ENCODE measurements at regions not wholly inside any gene's neighbourhood (a gene's known extent, or its start where the extent isn't known, plus 50 kb on each side); places are given as distances from the start of the nearest gene placed in this dataset.

DNA sequence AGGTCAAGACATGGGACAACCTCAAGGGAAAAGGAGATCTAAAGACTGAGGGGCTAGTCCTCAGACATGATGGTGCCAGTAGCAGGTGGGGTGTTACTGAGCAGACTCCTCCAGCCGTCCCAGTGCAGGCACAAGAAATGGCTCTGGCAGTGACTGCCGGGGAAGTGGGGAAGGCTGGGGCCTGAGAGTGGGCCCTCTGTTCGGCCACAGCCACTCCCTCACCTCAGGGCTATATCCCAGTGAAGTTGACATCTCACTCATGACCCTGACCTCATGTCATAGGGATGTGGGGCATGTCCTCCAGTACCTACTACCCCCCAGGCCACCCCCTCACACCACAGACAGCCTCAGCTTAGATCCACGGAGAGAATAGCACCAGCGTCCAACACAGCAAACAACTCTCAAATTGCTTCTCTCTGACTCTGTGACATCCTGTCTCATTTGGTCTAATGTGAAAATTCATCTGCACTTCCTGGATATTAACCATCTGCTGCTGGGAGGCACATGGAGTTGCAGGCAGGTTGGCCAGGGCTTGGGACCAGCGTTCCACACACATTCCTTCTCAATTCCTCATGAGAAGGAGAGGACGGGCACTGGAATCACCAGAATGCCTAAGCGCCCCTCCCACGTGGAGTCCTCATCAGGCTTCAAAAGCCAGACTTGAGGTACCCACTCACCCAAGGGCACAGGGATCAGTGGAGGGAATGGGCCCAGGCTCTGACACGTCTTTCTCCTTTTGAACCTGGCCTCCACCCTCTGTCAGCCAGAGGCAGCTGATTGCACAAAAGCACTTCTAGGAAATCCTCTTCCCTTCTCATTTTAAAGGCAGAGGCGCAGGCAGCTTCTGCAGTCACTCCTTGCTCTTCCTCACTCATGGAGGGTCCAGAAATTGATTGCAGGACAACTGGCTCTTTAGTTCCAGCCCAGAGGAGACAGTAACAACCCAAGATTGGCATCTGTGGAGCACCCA is 163.6 kb upstream of the CST7 start:
- no peaks in the 10 kb centered on the region for H3K27me3 ChIP-seq (ENCODE audit: insufficient read depth, low read length, poor library complexity, severe bottlenecking)
- no peak overlapping the region for H2AFZ ChIP-seq (ENCODE audit: low read length)
- H3K4me1 ChIP-seq (ENCODE audit: insufficient read depth, low read length, poor library complexity, severe bottlenecking): peaks cover 8% of the 10 kb centered on the region
- no peaks in the 10 kb centered on the region for H3K36me3 ChIP-seq (ENCODE audit: insufficient read depth, low read length)
- H3K4me2 ChIP-seq (ENCODE audit: low read depth, low read length, poor library complexity, severe bottlenecking): no peak overlapping the region
- H4K20me1 ChIP-seq (ENCODE audit: insufficient read depth, low read length, poor library complexity, severe bottlenecking): no peaks in the 10 kb centered on the region
- H3K79me2 ChIP-seq (ENCODE audit: insufficient read depth, low read length): no peaks in the 10 kb centered on the region
- H3K9ac ChIP-seq (ENCODE audit: low read depth, low read length, poor library complexity, severe bottlenecking): no peak overlapping the region
- no peaks in the 10 kb centered on the region for H3F3A ChIP-seq (ENCODE audit: low read depth)
- TF ChIP-seq, protein P1, sequence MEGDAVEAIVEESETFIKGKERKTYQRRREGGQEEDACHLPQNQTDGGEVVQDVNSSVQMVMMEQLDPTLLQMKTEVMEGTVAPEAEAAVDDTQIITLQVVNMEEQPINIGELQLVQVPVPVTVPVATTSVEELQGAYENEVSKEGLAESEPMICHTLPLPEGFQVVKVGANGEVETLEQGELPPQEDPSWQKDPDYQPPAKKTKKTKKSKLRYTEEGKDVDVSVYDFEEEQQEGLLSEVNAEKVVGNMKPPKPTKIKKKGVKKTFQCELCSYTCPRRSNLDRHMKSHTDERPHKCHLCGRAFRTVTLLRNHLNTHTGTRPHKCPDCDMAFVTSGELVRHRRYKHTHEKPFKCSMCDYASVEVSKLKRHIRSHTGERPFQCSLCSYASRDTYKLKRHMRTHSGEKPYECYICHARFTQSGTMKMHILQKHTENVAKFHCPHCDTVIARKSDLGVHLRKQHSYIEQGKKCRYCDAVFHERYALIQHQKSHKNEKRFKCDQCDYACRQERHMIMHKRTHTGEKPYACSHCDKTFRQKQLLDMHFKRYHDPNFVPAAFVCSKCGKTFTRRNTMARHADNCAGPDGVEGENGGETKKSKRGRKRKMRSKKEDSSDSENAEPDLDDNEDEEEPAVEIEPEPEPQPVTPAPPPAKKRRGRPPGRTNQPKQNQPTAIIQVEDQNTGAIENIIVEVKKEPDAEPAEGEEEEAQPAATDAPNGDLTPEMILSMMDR (conservative IDR thresholded peaks at IDR 0.05; ENCODE audit: low read length): no peak
- TF ChIP-seq EZH2phosphoT487 (IDR thresholded peaks at IDR 0.05; ENCODE audit: borderline replicate concordance): no peak
- H3K9me3 ChIP-seq (ENCODE audit: insufficient read depth, low read depth, low read length): no peaks in the 10 kb centered on the region
- no peak overlapping the region for H3K4me3 ChIP-seq (ENCODE audit: low read length, poor library complexity, severe bottlenecking)
- H3K9me2 ChIP-seq (replicated peaks; ENCODE audit: low read depth, low read length): no peaks in the 10 kb centered on the region

DNA sequence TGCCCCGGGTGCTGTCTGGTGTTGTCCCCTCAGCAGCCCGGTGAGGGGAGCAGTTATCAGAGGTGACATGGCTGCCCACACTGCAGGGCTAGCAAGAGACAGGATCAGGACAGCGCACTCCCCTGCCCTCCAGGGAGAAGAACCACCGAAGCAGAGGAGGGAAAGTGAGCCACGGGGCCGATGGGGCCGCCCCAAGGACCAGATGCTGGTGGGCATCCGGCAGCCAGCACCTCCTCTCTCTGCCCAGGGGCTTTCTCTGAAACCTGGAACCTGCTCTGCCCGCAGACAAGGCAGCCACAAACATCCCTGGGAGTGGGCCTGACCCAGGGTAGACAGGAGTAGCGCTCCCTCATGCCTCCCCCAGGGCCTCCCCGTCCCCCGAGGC is 163.0 kb upstream of the CST7 start:
- Histone ChIP-seq H2AFZ (ENCODE audit: low read length) (no peak overlapping the region), H3K9me3 (ENCODE audit: insufficient read depth, low read depth, low read length) (no peaks in the 10 kb centered on the region), H3K4me3 (ENCODE audit: low read length, poor library complexity, severe bottlenecking) (no peak overlapping the region), H3K36me3 (ENCODE audit: insufficient read depth, low read length) (no peaks in the 10 kb centered on the region), H3K4me2 (ENCODE audit: low read depth, low read length, poor library complexity, severe bottlenecking) (no peak overlapping the region), H3K9me2 (replicated peaks; ENCODE audit: low read depth, low read length) (no peaks in the 10 kb centered on the region), H3K79me2 (ENCODE audit: insufficient read depth, low read length) (no peaks in the 10 kb centered on the region), H4K20me1 (ENCODE audit: insufficient read depth, low read length, poor library complexity, severe bottlenecking) (no peaks in the 10 kb centered on the region), H3K27me3 (ENCODE audit: insufficient read depth, low read length, poor library complexity, severe bottlenecking) (no peaks in the 10 kb centered on the region), H3F3A (ENCODE audit: low read depth) (no peaks in the 10 kb centered on the region), H3K9ac (ENCODE audit: low read depth, low read length, poor library complexity, severe bottlenecking) (no peak overlapping the region), H3K4me1 (ENCODE audit: insufficient read depth, low read length, poor library complexity, severe bottlenecking) (peaks cover under 1% of the 10 kb centered on the region)
- TF ChIP-seq EZH2phosphoT487 (IDR thresholded peaks at IDR 0.05; ENCODE audit: borderline replicate concordance): no peak
- TF ChIP-seq, protein P1 (conservative IDR thresholded peaks at IDR 0.05; ENCODE audit: low read length): no peak

DNA sequence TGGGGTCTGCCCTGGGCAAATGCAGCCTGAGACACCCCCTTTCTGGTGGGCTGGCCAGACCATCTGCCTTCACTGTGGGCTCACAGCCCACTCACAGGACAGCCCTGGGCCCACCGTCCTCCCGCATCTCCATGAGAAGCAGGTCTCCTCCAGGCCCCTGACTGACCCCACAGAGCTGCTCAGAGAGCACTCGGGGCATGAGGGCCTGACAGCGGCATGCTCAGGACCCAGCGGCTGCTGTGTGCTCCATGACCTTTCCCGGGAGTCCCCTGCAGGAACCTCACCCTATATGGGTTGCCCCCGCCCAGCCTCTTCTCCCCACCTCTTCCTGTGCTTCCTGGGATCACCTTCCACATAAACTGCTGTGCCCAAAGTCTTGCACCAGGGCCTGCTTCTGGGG is 162.4 kb upstream of the CST7 start:
- no peak overlapping the region for H2AFZ ChIP-seq (ENCODE audit: low read length)
- H3K4me1 ChIP-seq (ENCODE audit: insufficient read depth, low read length, poor library complexity, severe bottlenecking): no peaks in the 10 kb centered on the region
- H3K36me3 ChIP-seq (ENCODE audit: insufficient read depth, low read length): no peaks in the 10 kb centered on the region
- no peaks in the 10 kb centered on the region for H3F3A ChIP-seq (ENCODE audit: low read depth)
- TF ChIP-seq EZH2phosphoT487 (IDR thresholded peaks at IDR 0.05; ENCODE audit: borderline replicate concordance): no peak
- TF ChIP-seq, protein P1 (conservative IDR thresholded peaks at IDR 0.05; ENCODE audit: low read length): no peak
- no peaks in the 10 kb centered on the region for H3K27me3 ChIP-seq (ENCODE audit: insufficient read depth, low read length, poor library complexity, severe bottlenecking)
- H3K4me3 ChIP-seq (ENCODE audit: low read length, poor library complexity, severe bottlenecking): no peak overlapping the region
- no peaks in the 10 kb centered on the region for H3K9me2 ChIP-seq (replicated peaks; ENCODE audit: low read depth, low read length)
- H3K79me2 ChIP-seq (ENCODE audit: insufficient read depth, low read length): no peaks in the 10 kb centered on the region
- H3K4me2 ChIP-seq (ENCODE audit: low read depth, low read length, poor library complexity, severe bottlenecking): no peak overlapping the region
- no peak overlapping the region for H3K9ac ChIP-seq (ENCODE audit: low read depth, low read length, poor library complexity, severe bottlenecking)
- H4K20me1 ChIP-seq (ENCODE audit: insufficient read depth, low read length, poor library complexity, severe bottlenecking): no peaks in the 10 kb centered on the region
- no peaks in the 10 kb centered on the region for H3K9me3 ChIP-seq (ENCODE audit: insufficient read depth, low read depth, low read length)

Data from Loucy (cell line).